Natural killer cell (primary cell): ENCODE measurements at regions not wholly inside any gene's neighbourhood (a gene's known extent, or its start where the extent isn't known, plus 50 kb on each side); places are given as distances from the start of the nearest gene placed in this dataset.

ENCODE experiments used
- ATAC-seq, 3 donors: fragments of 150-1000 bp in 2 of 3; fragments of 200-7000 bp in 1 of 3; cut with Tn5 transposase; 1 replicate in 1 of 3; 2 replicates in 2 of 3; pipeline ENCODE4 v1.10.0; 2021; ENCODE audit warnings: mild to moderate bottlenecking in 2 of 3, moderate library complexity in 2 of 3
- DNase-seq, 2 donors: peaks; one replicate each; pipeline versions ENCODE4 v3.0.0 to v3.0.0-alpha.2; 2013 to 2021; ENCODE audit warnings: mixed read lengths in 1 of 2
- H3K27ac ChIP-seq: one replicate; pipeline ENCODE4 v1.5.1; 2013; ENCODE audit warnings: mild to moderate bottlenecking, low read length
- H3K27me3 ChIP-seq: one replicate; pipeline ENCODE4 v1.6.1; 2013; ENCODE audit warnings: low read length; ENCODE audit not compliant: control insufficient read depth, insufficient read depth
- H3K36me3 ChIP-seq: one replicate; pipeline ENCODE4 v1.6.1; 2013; ENCODE audit warnings: low read length; ENCODE audit not compliant: control insufficient read depth, insufficient read depth
- H3K4me1 ChIP-seq: one replicate; pipeline ENCODE4 v1.6.1; 2013; ENCODE audit warnings: low read length; ENCODE audit not compliant: control insufficient read depth, insufficient read depth
- H3K4me3 ChIP-seq: one replicate; pipeline ENCODE4 v1.5.1; 2013; ENCODE audit warnings: low read length
- H3K9me3 ChIP-seq: one replicate; pipeline ENCODE4 v1.6.1; 2013; ENCODE audit warnings: low read length; ENCODE audit not compliant: control insufficient read depth, insufficient read depth
- H3K27ac Mint-ChIP-seq, 2 donors: one replicate each; pipeline ENCODE4 v1.8.0; 2022; ENCODE audit warnings: mild to moderate bottlenecking in 2 of 2, mixed read lengths in 2 of 2, moderate library complexity in 1 of 2
- H3K27me3 Mint-ChIP-seq, 2 donors: one replicate each; pipeline ENCODE4 v1.8.0; 2022; ENCODE audit warnings: low read depth in 2 of 2, mixed read lengths in 2 of 2
- H3K36me3 Mint-ChIP-seq: one replicate; pipeline ENCODE4 v1.8.0; 2022; ENCODE audit warnings: mixed read lengths
- H3K4me1 Mint-ChIP-seq, 2 donors: one replicate each; pipeline ENCODE4 v1.8.0; 2022; ENCODE audit warnings: mixed read lengths in 2 of 2
- H3K4me3 Mint-ChIP-seq: one replicate; pipeline ENCODE4 v1.8.0; 2022; ENCODE audit warnings: mild to moderate bottlenecking, moderate library complexity, mixed read lengths
- H3K9me3 Mint-ChIP-seq, 2 donors: one replicate each; pipeline ENCODE4 v1.8.0; 2022; ENCODE audit warnings: mixed read lengths in 2 of 2
- CTCF ChIP-seq: fragments of 200-600 bp; IDR thresholded peaks from one replicate; pipeline ENCODE4 v1.8.0; 2022; ENCODE audit warnings: antibody characterized with exemption
- WGBS: methylation state at CpG from one replicate; pipeline ENCODE4 v1.1.7; 2013; ENCODE audit warnings: missing lambda C conversion rate; ENCODE audit not compliant: insufficient coverage; 5-methylcytosine and 5-hydroxymethylcytosine counted together
- intact Hi-C: fragments of 100-400 bp; cut with micrococcal nuclease; formaldehyde crosslinking; loops from one replicate; pipeline ENCODE4 v1.14.2; 2022

GRCh38 chr3:74491874-74492273 is 122.6 kb downstream of the CNTN3 start:
- no peaks in the 10 kb centered on the region for H3K36me3 ChIP-seq
- no peaks in the 10 kb centered on the region for H3K27me3 Mint-ChIP-seq
- intact Hi-C loops: no loop called here
- no peaks in the 10 kb centered on the region for H3K27me3 ChIP-seq
- no peaks in the 10 kb centered on the region for H3K4me1 ChIP-seq
- no peaks in the 10 kb centered on the region for H3K9me3 ChIP-seq
- no peak overlapping the region for H3K27ac ChIP-seq
- H3K36me3 Mint-ChIP-seq: no peaks in the 10 kb centered on the region
- ATAC-seq (no peak), DNase-seq (no peak)
- no peak for TF ChIP-seq CTCF
- no peak overlapping the region for H3K4me3 Mint-ChIP-seq
- no peaks in the 10 kb centered on the region for H3K4me1 Mint-ChIP-seq
- H3K4me3 ChIP-seq: no peak overlapping the region
- 40% methylated on average over 1 of the region's 1 CpG for WGBS
- peaks cover 4 to 11% of the 10 kb centered on the region in 2 donors for H3K9me3 Mint-ChIP-seq
- H3K27ac Mint-ChIP-seq: no peak overlapping the region

GRCh38 chr3:74489050-74489792 is 125.2 kb downstream of the CNTN3 start:
- intact Hi-C loops: no loop called here
- 45% methylated on average over 3 of the region's 3 CpGs for WGBS

GRCh38 chr3:74479915-74480314 is 134.5 kb downstream of the CNTN3 start:
- H3K36me3 Mint-ChIP-seq: peaks cover 9% of the 10 kb centered on the region
- Histone ChIP-seq H3K27me3 (no peaks in the 10 kb centered on the region), H3K4me3 (no peak overlapping the region), H3K4me1 (no peaks in the 10 kb centered on the region), H3K9me3 (no peaks in the 10 kb centered on the region), H3K36me3 (no peaks in the 10 kb centered on the region), H3K27ac (no peak overlapping the region)
- H3K27me3 Mint-ChIP-seq: no peaks in the 10 kb centered on the region
- peaks cover 14 to 35% of the 10 kb centered on the region in 2 donors for H3K9me3 Mint-ChIP-seq
- no peak for ATAC-seq
- intact Hi-C loops: no loop called here
- no peak for DNase-seq
- H3K4me3 Mint-ChIP-seq: no peak overlapping the region
- no peak overlapping the region for H3K27ac Mint-ChIP-seq
- H3K4me1 Mint-ChIP-seq: no peaks in the 10 kb centered on the region
- TF ChIP-seq CTCF: no peak

More at GRCh38 chr3:74489050-74489792, 125.2 kb downstream of the CNTN3 start:
- H3K27ac Mint-ChIP-seq: no peak overlapping the region
- Histone ChIP-seq H3K4me3 (no peak overlapping the region), H3K9me3 (no peaks in the 10 kb centered on the region), H3K27ac (no peak overlapping the region), H3K36me3 (no peaks in the 10 kb centered on the region), H3K4me1 (no peaks in the 10 kb centered on the region), H3K27me3 (no peaks in the 10 kb centered on the region)
- H3K4me1 Mint-ChIP-seq: no peaks in the 10 kb centered on the region
- DNase-seq: no peak
- peaks cover 12% of the 10 kb centered on the region in 2 donors for H3K9me3 Mint-ChIP-seq
- peaks cover 5% of the 10 kb centered on the region for H3K36me3 Mint-ChIP-seq
- H3K4me3 Mint-ChIP-seq: no peak overlapping the region
- no peak for ATAC-seq
- no peaks in the 10 kb centered on the region for H3K27me3 Mint-ChIP-seq
- no peak for TF ChIP-seq CTCF

GRCh38 chr3:74470313-74470712 is 144.1 kb downstream of the CNTN3 start:
- WGBS: 93% methylated on average over 3 of the region's 4 CpGs
- Mint-ChIP-seq H3K4me1 (no peaks in the 10 kb centered on the region), H3K4me3 (no peak overlapping the region), H3K9me3 (peaks cover 15 to 29% of the 10 kb centered on the region in 2 donors), H3K27me3 (no peaks in the 10 kb centered on the region), H3K27ac (no peak overlapping the region), H3K36me3 (no peaks in the 10 kb centered on the region)
- H3K27ac ChIP-seq: no peak overlapping the region
- intact Hi-C loops: no loop called here
- H3K9me3 ChIP-seq: peaks cover 3% of the 10 kb centered on the region
- no peaks in the 10 kb centered on the region for H3K36me3 ChIP-seq
- TF ChIP-seq CTCF: no peak
- ATAC-seq: no peak
- no peaks in the 10 kb centered on the region for H3K4me1 ChIP-seq
- H3K27me3 ChIP-seq: no peaks in the 10 kb centered on the region
- H3K4me3 ChIP-seq: no peak overlapping the region
- DNase-seq: no peak
